PFSK-1 (cell line): ENCODE measurements at regions not wholly inside any gene's neighbourhood (a gene's known extent, or its start where the extent isn't known, plus 50 kb on each side); places are given as distances from the start of the nearest gene placed in this dataset.

Experiments
- FOXP2 ChIP-seq: optimal IDR thresholded peaks from 2 replicates; pipeline ENCODE3; 2011; ENCODE audit warnings: borderline replicate concordance, control low read depth, inconsistent platforms; ENCODE audit not compliant: insufficient read depth; ENCODE audit errors: extremely low read length, extremely low read depth
- POLR2AphosphoS5 ChIP-seq: IDR thresholded peaks from 2 replicates; pipeline ENCODE4 v1.6.1; 2012; ENCODE audit warnings: low read depth, mild to moderate bottlenecking, control low read depth, low read length, moderate library complexity
- SIN3A ChIP-seq: IDR thresholded peaks from 2 replicates; pipeline ENCODE4 v1.6.1; 2012; ENCODE audit warnings: mild to moderate bottlenecking, low read length, moderate library complexity, borderline replicate concordance; ENCODE audit not compliant: insufficient read depth
- TAF1 ChIP-seq: IDR thresholded peaks from 2 replicates; pipeline ENCODE4 v1.6.1; 2012; ENCODE audit warnings: low read length, control low read depth, borderline replicate concordance; ENCODE audit not compliant: insufficient read depth
- TF ChIP-seq, protein P1 (sequence below), 2 experiments: IDR thresholded peaks; 2 replicates each; pipeline versions ENCODE4 v1.6.1 to v1.8.0; 2011 to 2012; ENCODE audit warnings: low read depth in 2 of 2, low read length in 2 of 2, control low read depth in 1 of 2, inconsistent platforms in 1 of 2, mild to moderate bottlenecking in 1 of 2, moderate library complexity in 1 of 2; ENCODE audit not compliant: insufficient read depth in 1 of 2

DNA sequence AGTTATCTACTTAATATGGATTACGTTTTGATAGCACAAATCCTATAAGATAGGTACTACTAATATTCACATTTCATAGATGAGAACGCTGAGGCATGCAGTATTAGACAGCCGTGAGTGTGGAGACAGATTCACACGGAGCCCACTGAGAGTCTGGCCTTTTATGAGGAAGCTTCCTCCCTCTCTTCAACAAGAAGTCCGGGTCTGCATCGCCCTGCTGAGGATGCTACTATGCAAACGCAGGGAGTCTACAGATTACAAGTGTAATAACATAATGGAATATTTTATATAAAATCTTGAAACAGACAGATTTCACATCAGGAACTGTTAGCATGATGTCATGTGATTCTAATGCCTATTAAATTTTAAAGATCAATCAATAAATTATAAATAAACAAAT, 255.9 kb upstream of the GLI3 start:
- TF ChIP-seq FOXP2, result no peak
- no peak for TF ChIP-seq TAF1
- no peak for TF ChIP-seq SIN3A
- TF ChIP-seq, protein P1, sequence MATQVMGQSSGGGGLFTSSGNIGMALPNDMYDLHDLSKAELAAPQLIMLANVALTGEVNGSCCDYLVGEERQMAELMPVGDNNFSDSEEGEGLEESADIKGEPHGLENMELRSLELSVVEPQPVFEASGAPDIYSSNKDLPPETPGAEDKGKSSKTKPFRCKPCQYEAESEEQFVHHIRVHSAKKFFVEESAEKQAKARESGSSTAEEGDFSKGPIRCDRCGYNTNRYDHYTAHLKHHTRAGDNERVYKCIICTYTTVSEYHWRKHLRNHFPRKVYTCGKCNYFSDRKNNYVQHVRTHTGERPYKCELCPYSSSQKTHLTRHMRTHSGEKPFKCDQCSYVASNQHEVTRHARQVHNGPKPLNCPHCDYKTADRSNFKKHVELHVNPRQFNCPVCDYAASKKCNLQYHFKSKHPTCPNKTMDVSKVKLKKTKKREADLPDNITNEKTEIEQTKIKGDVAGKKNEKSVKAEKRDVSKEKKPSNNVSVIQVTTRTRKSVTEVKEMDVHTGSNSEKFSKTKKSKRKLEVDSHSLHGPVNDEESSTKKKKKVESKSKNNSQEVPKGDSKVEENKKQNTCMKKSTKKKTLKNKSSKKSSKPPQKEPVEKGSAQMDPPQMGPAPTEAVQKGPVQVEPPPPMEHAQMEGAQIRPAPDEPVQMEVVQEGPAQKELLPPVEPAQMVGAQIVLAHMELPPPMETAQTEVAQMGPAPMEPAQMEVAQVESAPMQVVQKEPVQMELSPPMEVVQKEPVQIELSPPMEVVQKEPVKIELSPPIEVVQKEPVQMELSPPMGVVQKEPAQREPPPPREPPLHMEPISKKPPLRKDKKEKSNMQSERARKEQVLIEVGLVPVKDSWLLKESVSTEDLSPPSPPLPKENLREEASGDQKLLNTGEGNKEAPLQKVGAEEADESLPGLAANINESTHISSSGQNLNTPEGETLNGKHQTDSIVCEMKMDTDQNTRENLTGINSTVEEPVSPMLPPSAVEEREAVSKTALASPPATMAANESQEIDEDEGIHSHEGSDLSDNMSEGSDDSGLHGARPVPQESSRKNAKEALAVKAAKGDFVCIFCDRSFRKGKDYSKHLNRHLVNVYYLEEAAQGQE (IDR thresholded peaks at IDR 0.05; ENCODE audit: insufficient read depth in 1 of 2, low read depth in 2 of 2, low read length in 2 of 2), result no peak
- TF ChIP-seq POLR2AphosphoS5, result no peak

DNA sequence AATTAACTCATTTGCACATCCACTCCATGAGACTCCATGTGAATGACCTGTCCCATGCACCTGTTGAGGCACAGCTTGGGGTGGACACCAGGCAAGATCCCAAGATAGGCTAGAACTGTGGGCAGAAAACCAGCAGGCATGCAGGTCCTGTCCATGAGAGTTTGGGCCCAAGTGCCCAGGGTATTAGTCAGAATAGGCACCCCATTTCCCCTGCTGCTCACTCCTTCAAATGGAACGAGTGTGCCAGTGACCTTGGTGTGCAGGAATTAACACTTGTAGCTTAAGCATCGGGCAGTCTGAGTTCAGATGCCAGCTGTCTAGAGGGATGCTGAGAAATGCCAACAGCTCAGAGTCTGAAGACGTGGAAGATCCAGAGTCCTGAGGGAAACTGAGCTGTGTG, 254.1 kb upstream of the GLI3 start:
- TF ChIP-seq FOXP2, result no peak

DNA sequence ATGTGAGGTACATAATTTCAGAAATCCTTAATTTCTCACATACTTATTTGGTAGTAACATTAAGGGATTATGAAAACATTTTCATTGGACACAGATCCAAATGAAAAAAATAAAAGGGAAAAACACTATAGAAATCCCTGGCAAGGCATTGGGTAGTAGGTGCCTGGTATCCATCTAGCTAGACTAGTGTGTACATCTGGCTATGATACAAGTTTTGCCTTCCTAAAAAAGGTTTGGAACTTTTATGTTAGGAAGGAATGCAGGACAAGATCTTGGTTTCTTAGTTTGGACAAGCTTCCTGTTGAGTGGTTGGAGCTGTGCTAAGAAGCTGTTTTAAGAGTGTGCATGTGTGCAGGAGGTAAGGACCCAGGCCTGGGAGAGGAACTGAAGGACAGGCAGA, 252.3 kb upstream of the GLI3 start:
- TF ChIP-seq SIN3A (no peak), TAF1 (no peak), FOXP2 (no peak), POLR2AphosphoS5 (no peak)
- TF ChIP-seq, protein P1 (IDR thresholded peaks at IDR 0.05; ENCODE audit: insufficient read depth in 1 of 2, low read depth in 2 of 2, low read length in 2 of 2), result no peak

DNA sequence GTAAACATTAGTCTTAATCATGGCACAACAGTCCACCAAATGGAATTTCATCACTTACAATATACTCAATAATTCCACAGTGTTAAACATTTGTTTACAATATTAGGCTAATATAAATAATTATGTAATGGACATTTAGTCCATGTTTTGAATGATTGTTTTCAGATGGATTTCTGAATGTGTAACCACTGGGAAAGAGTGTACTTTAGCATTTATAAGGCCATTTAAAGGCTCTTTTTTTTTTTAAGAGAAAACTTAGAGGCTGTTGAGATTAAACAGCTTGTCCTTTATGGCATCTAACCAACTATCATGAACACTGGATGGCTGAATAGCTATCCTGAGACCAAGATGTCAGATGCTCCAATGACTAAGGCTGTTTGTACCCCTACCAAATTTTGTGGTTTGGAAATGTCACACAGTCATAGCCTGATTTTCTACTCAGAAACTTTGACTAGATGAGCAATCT, 248.3 kb upstream of the GLI3 start:
- TF ChIP-seq POLR2AphosphoS5 (no peak), FOXP2 (no peak), TAF1 (no peak), SIN3A (no peak)
- TF ChIP-seq, protein P1 (IDR thresholded peaks at IDR 0.05; ENCODE audit: insufficient read depth in 1 of 2, low read depth in 2 of 2, low read length in 2 of 2), result no peak

DNA sequence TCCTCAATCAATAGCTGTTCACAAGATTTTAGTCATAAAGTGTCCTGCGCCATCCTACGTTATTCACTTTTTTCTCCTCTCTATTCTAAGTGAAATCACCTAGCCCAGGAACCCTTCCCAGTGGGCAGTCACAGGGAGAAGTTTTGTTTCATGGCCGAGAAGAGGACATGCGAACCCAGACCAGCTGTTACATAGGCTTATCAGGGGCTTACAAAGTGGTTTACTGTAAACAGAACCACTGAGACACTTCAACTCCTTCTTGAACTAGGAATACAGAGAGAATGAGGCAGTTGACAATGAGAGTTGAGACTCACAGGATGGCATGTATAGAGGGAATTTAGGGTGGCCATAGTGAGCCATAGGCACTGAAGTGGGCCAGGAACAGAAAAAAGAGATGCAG, 246.9 kb upstream of the GLI3 start:
- TF ChIP-seq FOXP2 (no peak), SIN3A (no peak), TAF1 (no peak), POLR2AphosphoS5 (no peak)
- TF ChIP-seq, protein P1 (IDR thresholded peaks at IDR 0.05; ENCODE audit: insufficient read depth in 1 of 2, low read depth in 2 of 2, low read length in 2 of 2), result no peak
